NOMO-1 treated with dmso at 0.1 percent for 144 hours (cell line): ENCODE measurements at regions not wholly inside any gene's neighbourhood (a gene's known extent, or its start where the extent isn't known, plus 50 kb on each side); places are given as distances from the start of the nearest gene placed in this dataset.
"Not testable (repeated sequence)": the region's sequence is repeated elsewhere in the genome, so short reads cannot be mapped to it uniquely, and the experiment has no call there.

Experiments used
- DNase-seq: peaks from one replicate; lab custom pipeline; 2025; ENCODE audit not compliant: unreplicated experiment; lab: John Stamatoyannopoulos, UW

GRCh38 chr5:42235837-42236236 lies 187.4 kb upstream of the GHR start:
- no peak for DNase-seq

- no peak for DNase-seq
Measured at GRCh38 chr5:42241636-42242035, 181.6 kb upstream of the GHR start.

DNA sequence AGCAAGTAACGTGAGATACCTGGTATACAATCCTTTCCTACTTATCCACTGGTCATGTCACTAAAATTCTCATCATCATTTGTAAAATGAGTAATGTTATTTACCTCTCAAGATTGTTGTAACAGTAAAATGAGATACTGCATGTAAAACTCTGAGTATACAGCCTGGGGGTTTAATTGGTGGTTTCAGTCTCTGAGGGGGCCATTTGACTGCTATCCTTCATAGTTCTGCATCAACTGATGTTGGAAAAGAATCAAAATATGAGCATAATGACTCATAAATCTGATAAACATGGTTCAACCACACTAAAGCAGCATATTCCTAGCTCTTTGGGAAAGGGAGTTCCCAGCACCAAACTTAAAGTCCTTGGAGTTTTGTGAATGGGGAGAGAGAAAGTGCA lies 181.0 kb upstream of the GHR start:
- DNase-seq = no peak

DNA sequence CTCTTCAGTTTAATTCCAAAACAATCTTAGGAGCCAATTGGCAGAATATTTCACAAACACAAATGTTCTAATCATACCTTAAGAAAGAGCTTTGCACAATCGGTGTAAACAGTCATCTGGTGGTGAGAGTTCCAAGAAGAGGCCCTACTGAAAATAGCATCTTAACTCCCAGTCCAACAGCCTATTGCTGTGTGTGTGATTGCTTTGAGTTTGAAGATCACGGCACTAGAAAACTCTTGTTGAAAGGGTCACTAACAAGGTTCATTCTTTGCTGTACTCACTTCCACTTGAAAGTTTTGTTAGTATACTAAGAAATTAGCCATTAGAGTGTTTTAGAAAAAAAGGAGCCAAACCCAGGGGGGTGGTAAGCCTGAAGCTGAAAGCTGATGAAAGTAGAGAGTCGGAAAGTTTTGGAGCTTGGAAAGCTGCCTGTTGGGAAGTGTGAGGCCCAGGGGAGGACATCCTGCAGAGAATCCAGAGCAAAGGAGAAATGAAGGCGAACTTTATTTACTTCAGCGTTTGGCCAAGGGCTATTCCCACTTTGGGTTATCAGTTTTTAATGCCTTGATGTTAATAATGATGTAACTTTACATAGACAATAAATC lies 180.3 kb upstream of the GHR start:
- DNase-seq = no peak

- DNase-seq = no peak
Measured at GRCh38 chr5:42252306-42252705, 170.9 kb upstream of the GHR start.

DNA sequence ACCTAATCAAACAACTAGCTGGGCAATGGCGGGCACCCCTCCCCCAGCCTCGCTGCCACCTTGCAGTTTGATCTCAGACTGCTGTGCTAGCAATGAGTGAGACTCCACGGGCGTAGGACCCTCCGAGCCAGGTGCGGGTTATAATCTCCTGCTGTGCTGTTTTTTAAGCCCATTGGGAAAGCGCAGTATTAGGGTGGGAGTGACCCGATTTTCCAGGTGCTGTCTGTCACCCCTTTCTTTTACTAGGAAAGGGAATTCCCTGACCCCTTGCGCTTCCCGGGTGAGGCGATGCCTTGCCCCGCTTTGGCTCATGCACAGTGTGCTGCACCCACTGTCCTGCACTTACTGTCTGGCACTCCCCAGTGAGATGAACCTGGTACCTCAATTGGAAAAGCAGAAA lies 163.3 kb upstream of the GHR start:
- not testable (repeated sequence) for DNase-seq

DNA sequence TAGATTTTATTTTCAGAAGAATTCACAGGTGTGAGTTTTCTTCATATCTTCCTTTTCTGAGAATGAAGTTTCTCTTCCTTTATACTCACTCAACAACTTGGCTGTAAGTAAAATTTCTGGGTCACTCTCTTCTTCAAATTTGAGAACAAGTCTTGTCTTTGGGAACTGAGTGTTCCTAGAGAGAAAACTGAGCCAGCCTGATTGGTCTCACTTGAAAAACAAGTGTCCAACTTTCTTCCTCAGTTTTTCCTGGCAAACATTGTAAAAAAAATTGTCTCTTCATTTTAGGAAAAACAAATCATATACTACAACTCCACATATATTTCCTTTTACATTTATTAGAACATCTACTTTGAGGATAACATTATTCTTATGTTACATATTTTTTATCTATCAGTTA lies 156.1 kb upstream of the GHR start:
- DNase-seq = no peak

DNA sequence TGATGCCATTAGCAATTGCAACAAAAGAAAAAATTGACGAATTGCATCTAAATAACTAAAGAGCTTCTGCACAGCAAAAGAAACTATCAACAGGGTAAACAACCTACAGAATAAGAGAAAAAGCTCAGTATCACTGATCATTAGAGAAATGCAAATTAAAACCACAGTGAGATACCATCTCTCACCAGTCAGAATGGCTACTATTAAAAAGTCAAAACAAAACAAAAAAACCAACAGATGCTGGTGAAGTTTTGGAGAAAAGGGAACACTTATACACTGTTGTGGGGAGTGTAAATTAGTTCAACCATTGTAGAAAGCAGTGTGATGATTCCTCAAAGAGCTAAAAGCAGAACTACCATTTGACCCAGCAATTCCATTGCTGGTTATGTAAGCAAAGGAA lies 155.1 kb upstream of the GHR start:
- DNase-seq = not testable (repeated sequence)

DNA sequence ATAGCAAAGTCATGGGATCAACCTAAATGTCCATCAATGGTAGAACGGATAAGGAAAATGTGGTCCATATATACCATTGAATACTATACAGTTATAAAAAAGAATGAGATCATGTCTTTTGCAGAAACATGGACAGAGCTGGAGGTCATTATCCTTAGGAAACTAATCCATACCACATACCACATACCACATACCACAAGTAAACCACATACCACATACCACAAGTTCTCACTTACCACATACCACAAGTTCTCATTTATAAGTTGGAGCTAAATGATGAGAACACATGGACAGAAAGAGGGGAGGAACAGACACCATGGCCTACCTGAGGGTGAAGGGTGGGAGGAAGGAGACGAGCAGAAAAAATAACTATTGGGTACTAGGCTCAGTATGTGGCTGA lies 154.6 kb upstream of the GHR start:
- DNase-seq = no peak

DNA sequence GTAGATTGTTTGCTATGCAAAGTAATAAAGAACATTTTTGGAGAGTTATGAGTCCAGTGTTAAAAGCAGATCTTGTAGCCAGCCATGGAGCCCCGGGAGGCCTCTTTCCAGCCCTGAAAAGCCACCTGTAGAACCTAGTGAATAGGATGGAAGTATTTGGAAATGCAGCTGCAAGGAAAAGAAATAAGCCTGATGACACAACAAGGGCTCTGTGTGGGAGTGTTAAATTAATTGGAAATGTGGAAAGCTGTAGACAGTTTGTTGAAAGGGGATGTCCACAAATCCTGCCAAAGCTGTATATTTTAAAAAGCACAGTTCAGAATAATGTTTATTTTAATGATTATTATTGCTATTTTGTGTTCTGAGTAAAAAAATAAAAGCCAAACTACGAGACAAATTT lies 152.5 kb upstream of the GHR start:
- no peak for DNase-seq

DNA sequence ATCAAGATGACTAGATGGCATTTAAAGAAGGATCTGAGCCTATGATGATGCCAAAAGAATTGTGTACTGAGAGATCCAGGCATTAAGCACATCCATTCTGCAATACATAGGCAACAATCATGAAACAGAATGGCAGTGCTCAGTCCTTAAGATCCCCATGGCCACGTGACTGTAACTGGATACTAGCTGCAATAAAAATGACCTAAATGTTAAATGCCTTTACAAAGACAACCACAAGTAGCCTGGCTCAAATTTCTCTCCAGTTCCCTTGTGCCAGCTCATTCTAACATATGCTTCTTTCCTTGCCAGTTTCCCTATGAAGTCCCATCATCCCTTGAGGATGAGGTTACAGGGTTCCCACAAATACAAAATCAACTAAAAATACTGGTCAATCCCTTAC lies 148.3 kb upstream of the GHR start:
- no peak for DNase-seq

DNA sequence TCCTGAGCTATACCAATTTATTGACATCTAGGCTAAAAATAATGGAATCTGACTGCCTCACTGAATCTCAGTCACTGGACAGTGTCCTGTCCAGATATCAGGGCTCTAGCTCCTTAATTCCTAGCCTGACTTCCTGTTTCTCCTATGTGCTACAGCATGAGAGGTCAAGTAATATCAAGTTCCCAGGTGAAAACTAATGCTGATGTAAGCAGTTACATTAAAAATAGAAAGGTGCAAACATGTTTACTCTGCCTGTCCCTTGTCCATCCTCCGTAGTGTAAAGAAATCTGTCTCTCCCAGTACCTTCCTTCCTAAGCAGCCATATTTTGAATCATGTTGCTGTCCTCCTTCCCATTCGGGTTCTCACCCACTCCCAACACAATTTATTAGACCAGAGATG lies 145.9 kb upstream of the GHR start:
- no peak for DNase-seq

DNA sequence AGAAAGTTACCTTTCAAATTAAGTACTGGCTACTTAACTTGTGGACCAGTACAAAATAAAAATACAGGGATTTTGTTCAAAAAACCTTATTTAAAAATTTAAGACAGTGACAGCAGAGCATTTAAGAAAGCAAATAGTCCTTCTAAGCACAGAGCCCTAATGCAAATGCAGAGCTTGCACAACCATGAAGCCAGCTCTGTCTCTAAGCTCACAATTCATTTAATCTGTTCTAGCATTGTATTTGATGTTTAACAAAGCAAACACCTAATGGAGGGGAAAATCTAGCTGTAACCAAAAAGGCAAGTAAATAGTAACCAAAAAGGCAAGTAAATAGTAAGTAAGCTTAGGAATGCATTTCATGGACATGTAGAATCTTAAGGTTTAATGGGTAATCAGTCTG lies 138.7 kb upstream of the GHR start:
- DNase-seq = no peak

- DNase-seq = no peak
Measured at GRCh38 chr5:42285230-42285629, 138.0 kb upstream of the GHR start.

DNA sequence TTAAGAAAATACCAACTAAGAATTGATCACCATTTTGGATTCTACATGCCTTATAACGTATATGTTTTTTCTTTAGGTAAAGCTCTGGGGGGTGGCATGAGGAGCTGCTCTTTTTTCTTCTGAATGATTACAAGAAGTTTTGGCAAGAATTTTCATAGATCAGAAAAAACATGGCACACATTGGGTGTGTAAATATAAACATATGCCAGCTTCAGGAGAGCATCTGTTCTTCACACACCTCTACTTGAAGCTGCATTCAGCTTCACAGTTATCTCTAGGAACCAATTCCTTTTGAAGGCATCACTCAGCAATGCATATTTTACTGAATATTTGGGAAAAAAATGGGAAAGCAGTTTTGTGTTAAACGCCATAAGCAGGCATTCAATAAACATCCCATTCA lies 122.7 kb upstream of the GHR start:
- no peak for DNase-seq

DNA sequence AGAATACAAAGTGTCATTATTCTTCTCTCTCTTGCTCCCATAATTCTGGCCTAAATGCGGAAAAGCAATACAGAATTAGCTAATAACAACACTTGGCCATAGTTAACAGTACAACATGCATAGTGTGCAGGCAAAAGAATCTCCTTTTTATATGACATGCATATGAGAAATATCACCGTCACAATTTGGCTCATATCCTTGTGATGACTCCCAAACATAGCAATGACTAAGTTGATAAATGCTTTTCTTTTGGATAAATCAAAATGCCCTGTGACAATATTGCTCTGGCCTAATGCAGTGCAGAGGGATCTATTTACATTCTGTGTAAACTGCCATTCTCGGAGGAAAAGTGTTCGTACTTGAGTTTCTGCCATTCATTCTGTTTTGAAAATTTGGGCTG lies 121.9 kb upstream of the GHR start:
- no peak for DNase-seq

GRCh38 chr5:42302186-42302585 lies 121.1 kb upstream of the GHR start:
- no peak for DNase-seq

GRCh38 chr5:42306287-42306686 lies 117.0 kb upstream of the GHR start:
- no peak for DNase-seq

GRCh38 chr5:42309865-42310264 lies 113.4 kb upstream of the GHR start:
- DNase-seq = no peak

DNA sequence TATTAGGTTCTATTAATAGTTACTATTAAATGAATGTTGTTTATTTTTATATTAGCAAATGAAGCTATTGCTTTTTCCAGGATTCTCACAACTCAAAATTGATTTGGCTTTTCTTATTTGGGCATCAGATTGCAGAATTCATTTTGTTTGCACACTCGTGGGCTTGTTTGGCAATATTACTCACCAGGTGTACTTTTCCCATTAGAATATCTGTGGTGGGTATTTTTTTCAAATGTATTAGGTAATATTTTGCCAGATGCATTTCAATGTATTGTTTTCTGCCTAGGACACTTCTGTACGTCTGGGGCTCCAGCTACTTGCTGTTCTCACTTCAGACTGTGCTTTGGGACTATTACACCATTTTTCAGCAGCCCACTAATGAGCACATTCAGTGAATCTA lies 108.0 kb upstream of the GHR start:
- no peak for DNase-seq

DNA sequence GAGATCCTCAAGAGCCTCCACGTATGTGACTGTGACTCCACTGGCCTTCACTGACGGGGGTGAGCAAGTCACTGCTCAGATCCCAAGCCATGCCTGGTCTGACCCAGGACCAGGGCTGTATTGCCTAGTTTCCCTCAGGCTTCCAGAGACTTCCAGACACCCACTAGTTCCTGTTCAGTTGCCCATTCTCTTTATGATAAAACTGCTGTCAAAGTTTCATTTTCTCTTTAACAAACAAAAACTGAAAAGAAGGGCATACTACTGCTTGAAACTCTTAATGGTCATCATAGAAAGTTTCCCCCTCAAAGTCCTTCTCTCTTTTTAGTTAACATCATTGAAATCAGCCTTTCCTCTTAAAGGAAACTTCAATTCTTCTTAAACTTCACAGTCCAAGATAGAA lies 105.7 kb upstream of the GHR start:
- no peak for DNase-seq

DNA sequence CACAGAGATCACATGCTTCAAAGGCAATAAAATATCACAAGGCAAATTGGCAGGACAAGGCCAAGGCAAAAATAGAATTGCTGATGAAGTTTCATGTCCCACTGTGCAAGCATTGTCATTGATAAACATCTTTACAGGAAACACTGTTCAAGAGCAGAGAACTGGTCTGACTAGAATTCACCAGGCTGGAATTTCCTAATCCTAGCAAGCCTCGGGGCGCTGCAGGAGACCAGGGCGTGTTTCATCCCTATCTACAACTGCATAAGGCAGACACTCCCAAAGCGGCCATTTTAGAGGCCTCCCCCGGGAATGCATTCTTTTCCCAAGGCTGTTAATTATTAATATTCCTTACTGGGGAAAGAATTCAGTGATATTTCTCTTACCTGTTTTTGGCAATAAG lies 103.7 kb upstream of the GHR start:
- DNase-seq = not testable (repeated sequence)

DNA sequence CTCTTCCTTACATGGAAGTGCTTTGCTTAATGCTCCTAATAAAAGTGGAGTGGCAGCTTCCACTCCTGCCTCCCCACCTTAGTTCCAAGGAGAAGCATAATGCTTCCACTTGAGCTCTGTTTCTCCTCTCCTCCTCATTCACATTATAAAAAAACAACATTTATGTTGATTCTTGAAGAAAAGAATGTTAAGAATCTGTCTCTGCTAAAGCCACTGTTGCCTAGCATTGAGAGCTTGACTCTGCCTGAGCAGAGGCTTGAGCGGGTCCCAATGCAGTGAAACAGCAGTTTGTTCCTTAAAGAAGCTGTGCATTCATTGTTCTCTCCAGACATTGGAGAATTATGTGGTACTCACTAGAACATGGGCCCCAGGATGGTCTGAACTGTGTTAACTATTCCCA lies 101.5 kb upstream of the GHR start:
- DNase-seq = no peak

GRCh38 chr5:42337143-42337542 lies 86.1 kb upstream of the GHR start:
- no peak for DNase-seq
